HL-60 (cell line): ENCODE measurements at regions not wholly inside any gene's neighbourhood (a gene's known extent, or its start where the extent isn't known, plus 50 kb on each side); places are given as distances from the start of the nearest gene placed in this dataset.

Experiments used
- DNase-seq, 2 experiments: peaks; one replicate each; pipeline ENCODE4 v3.0.0-alpha.2; 2010 to 2020; ENCODE audit warnings: low read depth in 1 of 2, low spot score in 1 of 2
- H3K27ac ChIP-seq: fragments of 250-450 bp; sonication (Bioruptor Pico); replicated peaks from 2 replicates; pipeline ENCODE4 v1.5.1; 2020; ENCODE audit warnings: mild to moderate bottlenecking, moderate library complexity
- H3K27me3 ChIP-seq: fragments of 250-450 bp; sonication (Bioruptor Pico); 2 replicates; pipeline ENCODE4 v1.5.1; 2021; ENCODE audit warnings: mild to moderate bottlenecking, moderate library complexity; ENCODE audit not compliant: insufficient read depth, poor library complexity, severe bottlenecking
- H3K4me3 ChIP-seq: replicated peaks from 2 replicates; pipeline ENCODE4 v1.5.1; 2011; ENCODE audit warnings: mild to moderate bottlenecking, control low read depth, low read length; ENCODE audit not compliant: insufficient read depth
- CTCF ChIP-seq: IDR thresholded peaks from one replicate; pipeline ENCODE4 v1.5.1; 2011; ENCODE audit warnings: low read length, control low read depth, inconsistent platforms; ENCODE audit not compliant: insufficient read depth
- GABPA ChIP-seq: IDR thresholded peaks from 2 replicates; pipeline ENCODE4 v1.6.1; 2012; ENCODE audit warnings: low read depth
- POLR2AphosphoS5 ChIP-seq: IDR thresholded peaks from 2 replicates; pipeline ENCODE4 v1.6.1; 2012; ENCODE audit warnings: low read depth
- REST ChIP-seq: IDR thresholded peaks from 2 replicates; pipeline ENCODE4 v1.6.1; 2012; ENCODE audit warnings: low read depth; ENCODE audit not compliant: insufficient replicate concordance
- SPI1 ChIP-seq: IDR thresholded peaks from 2 replicates; pipeline ENCODE4 v1.6.1; 2012; ENCODE audit warnings: low read depth, mild to moderate bottlenecking, borderline replicate concordance

- TF ChIP-seq SPI1: no peak
- TF ChIP-seq POLR2AphosphoS5: no peak
- no peak for TF ChIP-seq REST
- no peak for TF ChIP-seq GABPA
- TF ChIP-seq CTCF: no peak
- H3K4me3 ChIP-seq: no peak overlapping the region
- H3K27me3 ChIP-seq: no peaks in the 10 kb centered on the region
- no peak overlapping the region for H3K27ac ChIP-seq
- DNase-seq: no peak
Observed at GRCh38 chr5:164966611-164967010, 1461.2 kb downstream of the MAT2B start.

- Histone ChIP-seq H3K27ac (no peak overlapping the region), H3K4me3 (no peak overlapping the region), H3K27me3 (no peaks in the 10 kb centered on the region)
- TF ChIP-seq SPI1: no peak
- no peak for TF ChIP-seq POLR2AphosphoS5
- no peak for TF ChIP-seq CTCF
- TF ChIP-seq GABPA: no peak
- no peak for TF ChIP-seq REST
- DNase-seq: no peak
Observed at GRCh38 chr5:164967354-164967753, 1461.9 kb downstream of the MAT2B start.

GRCh38 chr5:164972973-164973372 is 1467.6 kb downstream of the MAT2B start:
- no peak for DNase-seq
- no peak overlapping the region for H3K4me3 ChIP-seq
- no peaks in the 10 kb centered on the region for H3K27me3 ChIP-seq
- H3K27ac ChIP-seq: no peak overlapping the region
- TF ChIP-seq SPI1 (no peak), CTCF (no peak), REST (no peak), GABPA (no peak), POLR2AphosphoS5 (no peak)
